ENCODE measurements at regions not wholly inside any gene's neighbourhood (a gene's known extent, or its start where the extent isn't known, plus 50 kb on each side); places are given as distances from the start of the nearest gene placed in this dataset.

DNA sequence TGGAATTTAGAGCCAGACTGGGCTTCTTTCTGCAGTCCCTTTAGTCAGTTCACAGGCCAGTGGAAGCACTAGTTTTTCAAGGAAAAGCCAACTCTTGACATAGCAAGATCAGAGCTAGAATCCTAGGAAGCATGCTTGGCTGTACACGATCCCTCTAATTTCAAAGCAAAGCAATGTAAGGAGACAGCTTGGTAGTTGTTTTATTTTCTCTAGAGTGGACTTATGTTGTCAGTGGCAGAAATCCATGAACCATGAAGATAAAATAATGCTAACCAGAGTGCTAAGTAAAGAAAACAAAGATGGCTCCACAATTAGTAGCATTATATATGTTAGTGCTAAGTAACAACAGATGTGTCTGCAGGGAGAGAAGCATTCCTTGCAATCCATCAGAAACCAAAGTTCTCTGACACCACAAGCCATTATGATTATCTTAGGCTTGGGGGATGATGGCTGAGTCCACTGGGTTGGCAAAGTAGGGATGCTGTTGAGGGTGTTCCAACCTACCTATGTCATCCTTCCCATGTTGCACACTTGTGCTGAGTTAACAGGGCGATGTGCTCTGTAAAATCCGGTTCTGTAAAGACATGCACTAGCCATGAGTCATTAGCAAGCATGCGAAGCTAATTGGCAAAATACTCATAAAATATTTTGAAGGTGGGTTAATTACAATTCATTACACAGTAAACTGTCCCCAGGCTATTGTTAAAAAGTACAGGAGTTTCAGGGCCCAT is 115.2 kb downstream of the BMP2 start:
- no peak for TF ChIP-seq ZNF8 (CRISPR knock-in tag; IDR thresholded peaks at IDR 0.05)
- TF ChIP-seq PPARA (CRISPR knock-in tag; IDR thresholded peaks at IDR 0.05; ENCODE audit: borderline replicate concordance), result no peak
- TF ChIP-seq, protein P1, sequence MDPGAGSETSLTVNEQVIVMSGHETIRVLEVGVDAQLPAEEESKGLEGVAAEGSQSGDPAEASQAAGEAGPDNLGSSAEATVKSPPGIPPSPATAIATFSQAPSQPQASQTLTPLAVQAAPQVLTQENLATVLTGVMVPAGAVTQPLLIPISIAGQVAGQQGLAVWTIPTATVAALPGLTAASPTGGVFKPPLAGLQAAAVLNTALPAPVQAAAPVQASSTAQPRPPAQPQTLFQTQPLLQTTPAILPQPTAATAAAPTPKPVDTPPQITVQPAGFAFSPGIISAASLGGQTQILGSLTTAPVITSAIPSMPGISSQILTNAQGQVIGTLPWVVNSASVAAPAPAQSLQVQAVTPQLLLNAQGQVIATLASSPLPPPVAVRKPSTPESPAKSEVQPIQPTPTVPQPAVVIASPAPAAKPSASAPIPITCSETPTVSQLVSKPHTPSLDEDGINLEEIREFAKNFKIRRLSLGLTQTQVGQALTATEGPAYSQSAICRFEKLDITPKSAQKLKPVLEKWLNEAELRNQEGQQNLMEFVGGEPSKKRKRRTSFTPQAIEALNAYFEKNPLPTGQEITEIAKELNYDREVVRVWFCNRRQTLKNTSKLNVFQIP (CRISPR knock-in tag; IDR thresholded peaks at IDR 0.05; ENCODE audit: borderline replicate concordance, low read depth), result no peak
- TF ChIP-seq CREB5 (CRISPR knock-in tag; IDR thresholded peaks at IDR 0.05; ENCODE audit: low read depth), result no peak
- no peak for TF ChIP-seq ESRRG (CRISPR knock-in tag; IDR thresholded peaks at IDR 0.05)
- no peak for TF ChIP-seq GLIS3 (CRISPR knock-in tag; IDR thresholded peaks at IDR 0.05)
- no peak for TF ChIP-seq SNAI2 (CRISPR knock-in tag; IDR thresholded peaks at IDR 0.05)
- no peak for TF ChIP-seq ZNF70 (CRISPR knock-in tag; IDR thresholded peaks at IDR 0.05)
- TF ChIP-seq, protein P2, sequence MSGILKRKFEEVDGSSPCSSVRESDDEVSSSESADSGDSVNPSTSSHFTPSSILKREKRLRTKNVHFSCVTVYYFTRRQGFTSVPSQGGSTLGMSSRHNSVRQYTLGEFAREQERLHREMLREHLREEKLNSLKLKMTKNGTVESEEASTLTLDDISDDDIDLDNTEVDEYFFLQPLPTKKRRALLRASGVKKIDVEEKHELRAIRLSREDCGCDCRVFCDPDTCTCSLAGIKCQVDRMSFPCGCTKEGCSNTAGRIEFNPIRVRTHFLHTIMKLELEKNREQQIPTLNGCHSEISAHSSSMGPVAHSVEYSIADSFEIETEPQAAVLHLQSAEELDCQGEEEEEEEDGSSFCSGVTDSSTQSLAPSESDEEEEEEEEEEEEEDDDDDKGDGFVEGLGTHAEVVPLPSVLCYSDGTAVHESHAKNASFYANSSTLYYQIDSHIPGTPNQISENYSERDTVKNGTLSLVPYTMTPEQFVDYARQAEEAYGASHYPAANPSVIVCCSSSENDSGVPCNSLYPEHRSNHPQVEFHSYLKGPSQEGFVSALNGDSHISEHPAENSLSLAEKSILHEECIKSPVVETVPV (CRISPR knock-in tag; IDR thresholded peaks at IDR 0.05), result no peak
- no peak for TF ChIP-seq TOX (CRISPR knock-in tag; IDR thresholded peaks at IDR 0.05; ENCODE audit: borderline replicate concordance)
- TF ChIP-seq ZC3H10 (CRISPR knock-in tag; IDR thresholded peaks at IDR 0.05), result no peak
- no peak for TF ChIP-seq CSDC2 (CRISPR knock-in tag; IDR thresholded peaks at IDR 0.05)
- no peak for TF ChIP-seq ZNF565 (CRISPR knock-in tag; conservative IDR thresholded peaks at IDR 0.05; ENCODE audit: low read depth)
- TF ChIP-seq ZFP30 (CRISPR knock-in tag; IDR thresholded peaks at IDR 0.05), result no peak
- no peak for TF ChIP-seq ARNTL (CRISPR knock-in tag; IDR thresholded peaks at IDR 0.05; ENCODE audit: borderline replicate concordance, low read depth)
- no peak for TF ChIP-seq ZFP3 (CRISPR knock-in tag; IDR thresholded peaks at IDR 0.05)
- no peak for TF ChIP-seq OSR1 (CRISPR knock-in tag; IDR thresholded peaks at IDR 0.05)
- no peak for ATAC-seq

DNA sequence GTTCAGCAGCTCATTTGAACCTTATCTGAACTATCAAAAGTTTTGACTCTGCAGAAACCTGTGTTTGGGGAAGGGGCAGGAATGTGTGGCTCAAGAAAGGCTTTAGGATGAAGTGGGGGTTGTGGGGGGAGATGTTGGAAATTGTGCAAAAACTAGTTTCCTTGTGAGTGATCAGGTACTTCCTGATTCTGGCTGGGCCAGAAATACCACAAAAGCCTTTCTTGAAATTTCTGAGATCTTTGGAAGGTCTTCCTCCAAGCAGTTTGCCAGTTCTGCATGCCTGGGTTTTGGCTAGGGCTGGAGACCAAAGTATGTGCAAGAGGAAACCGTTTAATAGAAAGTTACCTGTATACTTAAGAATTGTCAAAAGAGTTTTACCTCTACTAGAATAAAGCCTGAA is 116.6 kb downstream of the BMP2 start:
- TF ChIP-seq CSDC2 (CRISPR knock-in tag; IDR thresholded peaks at IDR 0.05) (no peak), TCF4 (CRISPR knock-in tag; IDR thresholded peaks at IDR 0.05; ENCODE audit: borderline replicate concordance) (no peak), ISL1 (CRISPR knock-in tag; IDR thresholded peaks at IDR 0.05) (no peak), ZFP3 (CRISPR knock-in tag; IDR thresholded peaks at IDR 0.05) (no peak), TOX (CRISPR knock-in tag; IDR thresholded peaks at IDR 0.05; ENCODE audit: borderline replicate concordance) (no peak), BACH2 (CRISPR knock-in tag; IDR thresholded peaks at IDR 0.05; ENCODE audit: borderline replicate concordance) (no peak), SNAI2 (CRISPR knock-in tag; IDR thresholded peaks at IDR 0.05) (no peak), CREB5 (CRISPR knock-in tag; IDR thresholded peaks at IDR 0.05; ENCODE audit: low read depth) (no peak), ESRRG (CRISPR knock-in tag; IDR thresholded peaks at IDR 0.05) (no peak)
- ATAC-seq, result no peak

DNA sequence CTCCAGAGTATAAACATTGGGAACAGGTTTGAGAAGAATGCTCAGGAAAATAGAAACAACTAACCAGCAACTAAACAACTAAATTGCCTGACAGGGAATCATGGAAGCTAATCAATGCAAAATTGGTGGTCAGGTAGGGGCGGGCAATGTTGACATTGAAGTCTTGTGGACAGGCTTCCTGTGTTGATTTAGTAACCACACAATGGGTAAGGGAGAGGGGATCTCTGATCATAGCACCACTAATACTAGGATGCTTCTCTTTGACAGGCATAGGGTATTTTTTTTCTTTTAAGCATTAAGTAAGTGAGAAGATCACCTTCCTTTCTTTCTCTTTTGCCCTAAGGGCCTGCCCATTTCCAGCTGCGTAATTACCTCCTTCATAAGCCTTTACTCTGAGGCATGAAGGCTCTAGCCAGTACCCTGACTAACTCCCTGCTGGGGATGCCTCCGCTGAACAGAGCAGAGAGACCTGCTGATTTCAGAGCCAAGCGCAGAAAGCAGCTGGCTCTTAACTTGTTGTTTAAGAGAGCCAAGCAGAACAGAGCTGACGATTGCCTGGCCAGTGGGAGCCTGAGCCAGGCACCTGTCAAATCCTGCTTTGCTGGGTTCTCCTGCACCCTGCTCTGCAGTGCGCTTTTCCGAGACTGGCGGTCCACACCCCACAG is 118.7 kb downstream of the BMP2 start:
- ATAC-seq, result no peak
- TF ChIP-seq ZNF565 (CRISPR knock-in tag; conservative IDR thresholded peaks at IDR 0.05; ENCODE audit: low read depth) (no peak), ESRRG (CRISPR knock-in tag; IDR thresholded peaks at IDR 0.05) (no peak)

- ATAC-seq, result no peak
- TF ChIP-seq ESRRG (CRISPR knock-in tag; IDR thresholded peaks at IDR 0.05), result no peak
- TF ChIP-seq RARB (CRISPR knock-in tag; IDR thresholded peaks at IDR 0.05), result no peak
- no peak for TF ChIP-seq ARNTL (CRISPR knock-in tag; IDR thresholded peaks at IDR 0.05; ENCODE audit: borderline replicate concordance, low read depth)
- no peak for TF ChIP-seq ISL1 (CRISPR knock-in tag; IDR thresholded peaks at IDR 0.05)
- no peak for TF ChIP-seq ZFP30 (CRISPR knock-in tag; IDR thresholded peaks at IDR 0.05)
- TF ChIP-seq SNAI2 (CRISPR knock-in tag; IDR thresholded peaks at IDR 0.05), result no peak
- TF ChIP-seq ZNF8 (CRISPR knock-in tag; IDR thresholded peaks at IDR 0.05), result no peak
- TF ChIP-seq, protein P2 (CRISPR knock-in tag; IDR thresholded peaks at IDR 0.05), result no peak
- no peak for TF ChIP-seq ZNF70 (CRISPR knock-in tag; IDR thresholded peaks at IDR 0.05)
- no peak for TF ChIP-seq BACH2 (CRISPR knock-in tag; IDR thresholded peaks at IDR 0.05; ENCODE audit: borderline replicate concordance)
- no peak for TF ChIP-seq ZC3H10 (CRISPR knock-in tag; IDR thresholded peaks at IDR 0.05)
- no peak for TF ChIP-seq ZNF565 (CRISPR knock-in tag; conservative IDR thresholded peaks at IDR 0.05; ENCODE audit: low read depth)
- no peak for TF ChIP-seq TCF4 (CRISPR knock-in tag; IDR thresholded peaks at IDR 0.05; ENCODE audit: borderline replicate concordance)
- TF ChIP-seq PPARA (CRISPR knock-in tag; IDR thresholded peaks at IDR 0.05; ENCODE audit: borderline replicate concordance), result no peak
- no peak for TF ChIP-seq CSDC2 (CRISPR knock-in tag; IDR thresholded peaks at IDR 0.05)
- TF ChIP-seq TSHZ2 (CRISPR knock-in tag; IDR thresholded peaks at IDR 0.05), result no peak
Observed at GRCh38 chr20:6887966-6888365, 120.5 kb downstream of the BMP2 start.

Measured in SK-N-SH treated with all-trans-retinoic acid at 6 μM for 48 hours (cell line).